ENCODE measurements at regions not wholly inside any gene's neighbourhood (a gene's known extent, or its start where the extent isn't known, plus 50 kb on each side); places are given as distances from the start of the nearest gene placed in this dataset.

DNA sequence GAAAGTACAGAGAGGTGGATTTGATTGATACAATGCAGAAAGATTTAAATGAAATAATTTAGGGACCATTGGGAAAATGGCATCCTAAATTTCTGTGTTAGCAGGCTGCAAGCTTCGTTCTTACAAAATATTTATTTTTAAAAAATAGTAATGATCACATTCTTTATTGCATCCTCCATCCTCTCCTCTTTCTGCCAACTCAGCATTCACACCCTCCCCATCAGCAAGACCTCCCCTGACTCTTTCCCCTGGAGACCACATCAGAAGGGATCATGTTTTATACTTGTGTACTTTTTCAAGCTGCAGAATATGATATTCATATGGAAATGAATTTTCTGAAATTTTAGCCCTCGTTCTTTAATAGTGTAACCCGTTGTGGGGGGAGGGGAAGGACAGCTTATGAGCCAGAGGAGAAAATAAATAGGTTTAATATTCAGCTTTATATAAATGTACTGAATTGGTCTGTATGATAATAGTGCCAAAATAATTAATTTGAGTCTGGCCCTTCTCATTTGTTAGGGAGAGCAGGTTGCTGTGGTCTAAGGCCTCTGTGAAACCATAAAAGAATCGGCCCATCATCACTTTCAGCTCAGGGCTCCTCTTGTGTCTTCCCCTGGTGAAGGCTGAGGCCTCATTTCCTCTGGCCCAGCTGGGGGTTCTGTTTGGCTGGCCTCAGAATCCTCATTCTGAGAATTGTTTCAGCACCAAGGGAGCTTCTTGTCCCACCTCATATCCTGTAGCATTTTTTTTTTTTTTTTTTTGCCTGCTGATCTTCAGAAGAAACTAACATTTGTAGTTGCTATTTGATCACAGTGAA, 330.8 kb downstream of the TXNL1 start:
- ATAC-seq: no peak
- no peaks in the 10 kb centered on the region for H3K9me3 ChIP-seq
- H3K4me2 ChIP-seq: no peak overlapping the region
- ChIA-PET CTCF (interaction anchor here (0.6 to 0.8 kb wide), 3 partner anchors 8 to 80 kb away, joined by 3 read pairs; no protein-coding TSS in a partner anchor), POLR2A (no interaction called here)
- no peak overlapping the region for H3K4me3 ChIP-seq
- DNase-seq (ENCODE audit: low read depth in 1 of 2, low spot score in 1 of 2): no peak
- WGBS (ENCODE audit: missing lambda C conversion rate): 38% methylated on average over 4 of the region's 4 CpGs
- no peaks in the 10 kb centered on the region for H3K4me1 ChIP-seq
- FAIRE-seq: no peak
- no peak overlapping the region for H3K27ac ChIP-seq
- no peak for TF ChIP-seq TFCP2L1 (CRISPR knock-in tag; IDR thresholded peaks at IDR 0.05)
- peak; percentile 54 for TF ChIP-seq MAFK (IDR thresholded peaks at IDR 0.05; ENCODE audit: partially characterized antibody)

DNA sequence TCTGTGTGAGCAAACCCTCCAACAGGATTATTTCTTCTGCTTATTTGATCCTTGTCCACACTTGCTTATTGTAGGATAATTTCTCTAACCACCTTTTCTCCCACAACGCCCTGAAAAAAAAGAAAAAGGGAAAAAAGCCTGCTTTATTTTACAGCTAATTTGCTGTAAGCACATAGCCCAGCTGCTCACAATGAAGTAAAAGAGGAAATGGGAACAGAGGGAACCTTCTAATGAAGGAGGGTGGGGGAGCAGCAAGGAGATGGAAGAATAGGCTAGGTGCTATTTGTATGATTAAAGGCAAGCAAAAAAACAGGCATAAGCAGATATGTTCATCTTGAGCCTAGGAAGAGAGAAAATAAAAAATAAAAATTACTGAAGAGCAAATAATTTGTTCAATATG, 331.6 kb downstream of the TXNL1 start:
- FAIRE-seq (no peak), ATAC-seq (no peak), DNase-seq (ENCODE audit: low read depth in 1 of 2, low spot score in 1 of 2) (no peak)
- 13% methylated on average over 1 of the region's 1 CpG for WGBS (ENCODE audit: missing lambda C conversion rate)
- Histone ChIP-seq H3K9me3 (no peaks in the 10 kb centered on the region), H3K4me1 (no peaks in the 10 kb centered on the region), H3K27ac (no peak overlapping the region), H3K4me3 (no peak overlapping the region), H3K4me2 (no peak overlapping the region)
- ChIA-PET CTCF (no interaction called here), POLR2A (no interaction called here)
- no peak for TF ChIP-seq CBX2 (IDR thresholded peaks at IDR 0.05; ENCODE audit: borderline replicate concordance, low read depth)
- no peak for TF ChIP-seq TFCP2L1 (CRISPR knock-in tag; IDR thresholded peaks at IDR 0.05)
- no peak for TF ChIP-seq RNF2 (IDR thresholded peaks at IDR 0.05; ENCODE audit: borderline replicate concordance, low read depth)
- TF ChIP-seq CEBPB (IDR thresholded peaks at IDR 0.05): no peak
- TF ChIP-seq MYC (IDR thresholded peaks at IDR 0.05; ENCODE audit: borderline replicate concordance, low read length): no peak
- TF ChIP-seq FOSL2 (IDR thresholded peaks at IDR 0.05): no peak
- no peak for TF ChIP-seq FOSL2 (CRISPR knock-in tag; IDR thresholded peaks at IDR 0.05)
- no peak for TF ChIP-seq CBX8 (IDR thresholded peaks at IDR 0.05)
- TF ChIP-seq, protein P1, sequence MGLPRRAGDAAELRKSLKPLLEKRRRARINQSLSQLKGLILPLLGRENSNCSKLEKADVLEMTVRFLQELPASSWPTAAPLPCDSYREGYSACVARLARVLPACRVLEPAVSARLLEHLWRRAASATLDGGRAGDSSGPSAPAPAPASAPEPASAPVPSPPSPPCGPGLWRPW (IDR thresholded peaks at IDR 0.05): no peak

DNA sequence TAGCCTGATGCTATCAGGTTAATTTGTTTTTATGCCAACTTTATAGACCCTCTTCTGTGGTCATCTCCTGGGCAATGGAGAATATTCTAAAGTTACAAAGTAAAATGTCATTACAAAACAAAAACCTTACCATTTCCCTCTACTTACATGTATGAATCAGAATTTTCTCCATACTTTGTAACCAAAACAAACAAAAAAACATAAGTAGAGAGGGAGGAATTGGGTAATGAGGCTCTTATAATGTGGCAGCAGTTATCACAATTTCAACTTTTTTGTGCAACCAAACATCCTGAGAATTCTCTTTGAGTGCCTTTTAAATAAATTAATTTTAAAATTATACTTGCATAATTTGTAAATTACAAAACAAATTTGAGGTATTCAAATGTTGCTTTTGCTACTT, 332.8 kb downstream of the TXNL1 start:
- H3K4me1 ChIP-seq: no peaks in the 10 kb centered on the region
- no peak for FAIRE-seq
- POLR2A ChIA-PET: no interaction called here
- TF ChIP-seq, protein P2, sequence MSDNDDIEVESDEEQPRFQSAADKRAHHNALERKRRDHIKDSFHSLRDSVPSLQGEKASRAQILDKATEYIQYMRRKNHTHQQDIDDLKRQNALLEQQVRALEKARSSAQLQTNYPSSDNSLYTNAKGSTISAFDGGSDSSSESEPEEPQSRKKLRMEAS (IDR thresholded peaks at IDR 0.05): no peak
- TF ChIP-seq, protein P3, sequence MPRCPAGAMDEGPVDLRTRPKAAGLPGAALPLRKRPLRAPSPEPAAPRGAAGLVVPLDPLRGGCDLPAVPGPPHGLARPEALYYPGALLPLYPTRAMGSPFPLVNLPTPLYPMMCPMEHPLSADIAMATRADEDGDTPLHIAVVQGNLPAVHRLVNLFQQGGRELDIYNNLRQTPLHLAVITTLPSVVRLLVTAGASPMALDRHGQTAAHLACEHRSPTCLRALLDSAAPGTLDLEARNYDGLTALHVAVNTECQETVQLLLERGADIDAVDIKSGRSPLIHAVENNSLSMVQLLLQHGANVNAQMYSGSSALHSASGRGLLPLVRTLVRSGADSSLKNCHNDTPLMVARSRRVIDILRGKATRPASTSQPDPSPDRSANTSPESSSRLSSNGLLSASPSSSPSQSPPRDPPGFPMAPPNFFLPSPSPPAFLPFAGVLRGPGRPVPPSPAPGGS (IDR thresholded peaks at IDR 0.05): no peak
- no peak for TF ChIP-seq MAZ (IDR thresholded peaks at IDR 0.05; ENCODE audit: borderline replicate concordance, low read depth, low read length)
- TF ChIP-seq CEBPB (IDR thresholded peaks at IDR 0.05): no peak
- TF ChIP-seq, protein P4, sequence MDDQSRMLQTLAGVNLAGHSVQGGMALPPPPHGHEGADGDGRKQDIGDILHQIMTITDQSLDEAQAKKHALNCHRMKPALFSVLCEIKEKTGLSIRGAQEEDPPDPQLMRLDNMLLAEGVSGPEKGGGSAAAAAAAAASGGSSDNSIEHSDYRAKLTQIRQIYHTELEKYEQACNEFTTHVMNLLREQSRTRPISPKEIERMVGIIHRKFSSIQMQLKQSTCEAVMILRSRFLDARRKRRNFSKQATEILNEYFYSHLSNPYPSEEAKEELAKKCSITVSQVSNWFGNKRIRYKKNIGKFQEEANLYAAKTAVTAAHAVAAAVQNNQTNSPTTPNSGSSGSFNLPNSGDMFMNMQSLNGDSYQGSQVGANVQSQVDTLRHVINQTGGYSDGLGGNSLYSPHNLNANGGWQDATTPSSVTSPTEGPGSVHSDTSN (IDR thresholded peaks at IDR 0.05): no peak
- TF ChIP-seq RARB (CRISPR knock-in tag; IDR thresholded peaks at IDR 0.05): no peak
- TF ChIP-seq, protein P5, sequence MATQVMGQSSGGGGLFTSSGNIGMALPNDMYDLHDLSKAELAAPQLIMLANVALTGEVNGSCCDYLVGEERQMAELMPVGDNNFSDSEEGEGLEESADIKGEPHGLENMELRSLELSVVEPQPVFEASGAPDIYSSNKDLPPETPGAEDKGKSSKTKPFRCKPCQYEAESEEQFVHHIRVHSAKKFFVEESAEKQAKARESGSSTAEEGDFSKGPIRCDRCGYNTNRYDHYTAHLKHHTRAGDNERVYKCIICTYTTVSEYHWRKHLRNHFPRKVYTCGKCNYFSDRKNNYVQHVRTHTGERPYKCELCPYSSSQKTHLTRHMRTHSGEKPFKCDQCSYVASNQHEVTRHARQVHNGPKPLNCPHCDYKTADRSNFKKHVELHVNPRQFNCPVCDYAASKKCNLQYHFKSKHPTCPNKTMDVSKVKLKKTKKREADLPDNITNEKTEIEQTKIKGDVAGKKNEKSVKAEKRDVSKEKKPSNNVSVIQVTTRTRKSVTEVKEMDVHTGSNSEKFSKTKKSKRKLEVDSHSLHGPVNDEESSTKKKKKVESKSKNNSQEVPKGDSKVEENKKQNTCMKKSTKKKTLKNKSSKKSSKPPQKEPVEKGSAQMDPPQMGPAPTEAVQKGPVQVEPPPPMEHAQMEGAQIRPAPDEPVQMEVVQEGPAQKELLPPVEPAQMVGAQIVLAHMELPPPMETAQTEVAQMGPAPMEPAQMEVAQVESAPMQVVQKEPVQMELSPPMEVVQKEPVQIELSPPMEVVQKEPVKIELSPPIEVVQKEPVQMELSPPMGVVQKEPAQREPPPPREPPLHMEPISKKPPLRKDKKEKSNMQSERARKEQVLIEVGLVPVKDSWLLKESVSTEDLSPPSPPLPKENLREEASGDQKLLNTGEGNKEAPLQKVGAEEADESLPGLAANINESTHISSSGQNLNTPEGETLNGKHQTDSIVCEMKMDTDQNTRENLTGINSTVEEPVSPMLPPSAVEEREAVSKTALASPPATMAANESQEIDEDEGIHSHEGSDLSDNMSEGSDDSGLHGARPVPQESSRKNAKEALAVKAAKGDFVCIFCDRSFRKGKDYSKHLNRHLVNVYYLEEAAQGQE (IDR thresholded peaks at IDR 0.05): no peak
- TF ChIP-seq, protein P6, sequence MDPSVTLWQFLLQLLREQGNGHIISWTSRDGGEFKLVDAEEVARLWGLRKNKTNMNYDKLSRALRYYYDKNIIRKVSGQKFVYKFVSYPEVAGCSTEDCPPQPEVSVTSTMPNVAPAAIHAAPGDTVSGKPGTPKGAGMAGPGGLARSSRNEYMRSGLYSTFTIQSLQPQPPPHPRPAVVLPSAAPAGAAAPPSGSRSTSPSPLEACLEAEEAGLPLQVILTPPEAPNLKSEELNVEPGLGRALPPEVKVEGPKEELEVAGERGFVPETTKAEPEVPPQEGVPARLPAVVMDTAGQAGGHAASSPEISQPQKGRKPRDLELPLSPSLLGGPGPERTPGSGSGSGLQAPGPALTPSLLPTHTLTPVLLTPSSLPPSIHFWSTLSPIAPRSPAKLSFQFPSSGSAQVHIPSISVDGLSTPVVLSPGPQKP (IDR thresholded peaks at IDR 0.05; ENCODE audit: low read depth, low read length): no peak
- TF ChIP-seq SMC3 (IDR thresholded peaks at IDR 0.05): no peak
- no peak for TF ChIP-seq FOSB (CRISPR knock-in tag; IDR thresholded peaks at IDR 0.05)
- TF ChIP-seq ZNF302 (CRISPR knock-in tag; IDR thresholded peaks at IDR 0.05): no peak
- no peak for TF ChIP-seq HDAC2 (IDR thresholded peaks at IDR 0.05)
- H3K4me3 ChIP-seq: no peak overlapping the region
- H3K9me3 ChIP-seq: no peaks in the 10 kb centered on the region
- DNase-seq (ENCODE audit: low read depth in 1 of 2, low spot score in 1 of 2): no peak
- no peak overlapping the region for H3K4me2 ChIP-seq
- no peak for ATAC-seq
- CTCF ChIA-PET: no interaction called here
- no peak overlapping the region for H3K27ac ChIP-seq
